HepG2 (cell line): ENCODE measurements at regions not wholly inside any gene's neighbourhood (a gene's known extent, or its start where the extent isn't known, plus 50 kb on each side); places are given as distances from the start of the nearest gene placed in this dataset.

Experiments
- CEBPB ChIP-seq: IDR thresholded peaks from 2 replicates; pipeline ENCODE4 v1.6.1; 2011; ENCODE audit warnings: low read depth, low read length, improper control_type of control experiment, borderline replicate concordance
- CHD4 ChIP-seq: fragments of 200-600 bp; sonication (generic); IDR thresholded peaks from 2 replicates; pipeline ENCODE4 v1.7.0; 2017; ENCODE audit warnings: mild to moderate bottlenecking, low read length, borderline replicate concordance
- ELF4 ChIP-seq: sonication (generic); formaldehyde crosslinking; IDR thresholded peaks from 2 replicates; pipeline ENCODE4 v1.5.0; 2020; ENCODE audit warnings: missing genetic modification reagents, mild to moderate bottlenecking, moderate library complexity, borderline replicate concordance
- EP300 ChIP-seq, 3 experiments: sonication (generic) in 1 of 3; formaldehyde crosslinking in 1 of 3; IDR thresholded peaks; 2 replicates each; pipeline versions ENCODE4 v1.5.1 to v1.6.1; 2011 to 2020; ENCODE audit warnings: low read depth in 2 of 3, low read length in 2 of 3, borderline replicate concordance in 1 of 3, improper control_type of control experiment in 1 of 3, mild to moderate bottlenecking in 1 of 3, missing genetic modification reagents in 1 of 3, moderate library complexity in 1 of 3
- EZH2 ChIP-seq: conservative IDR thresholded peaks from 2 replicates; pipeline ENCODE4 v1.6.1; 2012; ENCODE audit warnings: mild to moderate bottlenecking, low read depth, low read length, moderate library complexity
- GABPA ChIP-seq, 2 experiments: IDR thresholded peaks; 2 replicates each; pipeline ENCODE4 v1.6.1; 2011 to 2016; ENCODE audit warnings: low read depth in 2 of 2, low read length in 1 of 2, missing biosample characterization in 1 of 2, missing genetic modification characterization in 1 of 2
- TOE1 ChIP-seq: sonication (generic); formaldehyde crosslinking; IDR thresholded peaks from 2 replicates; pipeline ENCODE4 v1.4.0; 2020; ENCODE audit warnings: mild to moderate bottlenecking, missing genetic modification reagents
- ZNF230 ChIP-seq: sonication (generic); formaldehyde crosslinking; IDR thresholded peaks from 2 replicates; pipeline ENCODE4 v1.4.0; 2020; ENCODE audit warnings: mild to moderate bottlenecking, missing genetic modification reagents
- ZNF33A ChIP-seq: sonication (generic); formaldehyde crosslinking; IDR thresholded peaks from 2 replicates; pipeline ENCODE4 v1.5.1; 2020; ENCODE audit warnings: missing genetic modification reagents, mild to moderate bottlenecking, moderate library complexity, borderline replicate concordance
- ZNF550 ChIP-seq: sonication (generic); formaldehyde crosslinking; IDR thresholded peaks from 2 replicates; pipeline ENCODE4 v1.4.0; 2020; ENCODE audit warnings: mild to moderate bottlenecking, missing genetic modification reagents, borderline replicate concordance
- TF ChIP-seq, protein P1 (sequence below): sonication (generic); formaldehyde crosslinking; IDR thresholded peaks from 2 replicates; pipeline ENCODE4 v1.5.0; 2020; ENCODE audit warnings: mild to moderate bottlenecking, missing genetic modification reagents, moderate library complexity
- TF ChIP-seq, protein P2 (sequence below): sonication (generic); formaldehyde crosslinking; IDR thresholded peaks from 2 replicates; pipeline ENCODE4 v1.4.0; 2020; ENCODE audit warnings: missing genetic modification reagents

- no peak for TF ChIP-seq CEBPB
- no peak for TF ChIP-seq TOE1 (CRISPR knock-in tag)
- TF ChIP-seq, protein P1, sequence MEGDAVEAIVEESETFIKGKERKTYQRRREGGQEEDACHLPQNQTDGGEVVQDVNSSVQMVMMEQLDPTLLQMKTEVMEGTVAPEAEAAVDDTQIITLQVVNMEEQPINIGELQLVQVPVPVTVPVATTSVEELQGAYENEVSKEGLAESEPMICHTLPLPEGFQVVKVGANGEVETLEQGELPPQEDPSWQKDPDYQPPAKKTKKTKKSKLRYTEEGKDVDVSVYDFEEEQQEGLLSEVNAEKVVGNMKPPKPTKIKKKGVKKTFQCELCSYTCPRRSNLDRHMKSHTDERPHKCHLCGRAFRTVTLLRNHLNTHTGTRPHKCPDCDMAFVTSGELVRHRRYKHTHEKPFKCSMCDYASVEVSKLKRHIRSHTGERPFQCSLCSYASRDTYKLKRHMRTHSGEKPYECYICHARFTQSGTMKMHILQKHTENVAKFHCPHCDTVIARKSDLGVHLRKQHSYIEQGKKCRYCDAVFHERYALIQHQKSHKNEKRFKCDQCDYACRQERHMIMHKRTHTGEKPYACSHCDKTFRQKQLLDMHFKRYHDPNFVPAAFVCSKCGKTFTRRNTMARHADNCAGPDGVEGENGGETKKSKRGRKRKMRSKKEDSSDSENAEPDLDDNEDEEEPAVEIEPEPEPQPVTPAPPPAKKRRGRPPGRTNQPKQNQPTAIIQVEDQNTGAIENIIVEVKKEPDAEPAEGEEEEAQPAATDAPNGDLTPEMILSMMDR (CRISPR knock-in tag) = no peak
- TF ChIP-seq CHD4 = no peak
- no peak for TF ChIP-seq ZNF230 (CRISPR knock-in tag)
- TF ChIP-seq ELF4 = no peak
- no peak for TF ChIP-seq EP300 (IDR thresholded peaks at IDR 0.05; ENCODE audit: low read depth in 2 of 2, low read length in 2 of 2)
- TF ChIP-seq EP300 (CRISPR knock-in tag; IDR thresholded peaks at IDR 0.05; ENCODE audit: borderline replicate concordance) = no peak
- no peak for TF ChIP-seq ZNF550 (CRISPR knock-in tag)
- TF ChIP-seq GABPA (IDR thresholded peaks at IDR 0.05; ENCODE audit: low read depth, low read length) = no peak
- TF ChIP-seq GABPA (CRISPR knock-in tag; IDR thresholded peaks at IDR 0.05; ENCODE audit: low read depth) = no peak
- TF ChIP-seq, protein P2, sequence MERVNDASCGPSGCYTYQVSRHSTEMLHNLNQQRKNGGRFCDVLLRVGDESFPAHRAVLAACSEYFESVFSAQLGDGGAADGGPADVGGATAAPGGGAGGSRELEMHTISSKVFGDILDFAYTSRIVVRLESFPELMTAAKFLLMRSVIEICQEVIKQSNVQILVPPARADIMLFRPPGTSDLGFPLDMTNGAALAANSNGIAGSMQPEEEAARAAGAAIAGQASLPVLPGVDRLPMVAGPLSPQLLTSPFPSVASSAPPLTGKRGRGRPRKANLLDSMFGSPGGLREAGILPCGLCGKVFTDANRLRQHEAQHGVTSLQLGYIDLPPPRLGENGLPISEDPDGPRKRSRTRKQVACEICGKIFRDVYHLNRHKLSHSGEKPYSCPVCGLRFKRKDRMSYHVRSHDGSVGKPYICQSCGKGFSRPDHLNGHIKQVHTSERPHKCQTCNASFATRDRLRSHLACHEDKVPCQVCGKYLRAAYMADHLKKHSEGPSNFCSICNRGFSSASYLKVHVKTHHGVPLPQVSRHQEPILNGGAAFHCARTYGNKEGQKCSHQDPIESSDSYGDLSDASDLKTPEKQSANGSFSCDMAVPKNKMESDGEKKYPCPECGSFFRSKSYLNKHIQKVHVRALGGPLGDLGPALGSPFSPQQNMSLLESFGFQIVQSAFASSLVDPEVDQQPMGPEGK (CRISPR knock-in tag) = no peak
- TF ChIP-seq EZH2 = no peak
- TF ChIP-seq ZNF33A (CRISPR knock-in tag) = no peak
Observed at GRCh38 chr18:25675123-25675850, 323.3 kb upstream of the ZNF521 start.
